Mammary epithelial cell (primary cell): ENCODE measurements at regions not wholly inside any gene's neighbourhood (a gene's known extent, or its start where the extent isn't known, plus 50 kb on each side); places are given as distances from the start of the nearest gene placed in this dataset.

Experiments used
- CTCF ChIP-seq, 2 donors: IDR thresholded peaks in 1 of 2; conservative IDR thresholded peaks in 1 of 2; 2 replicates each; pipeline ENCODE4 v1.5.1; 2011 to 2012; ENCODE audit warnings: inconsistent platforms in 2 of 2, low read length in 2 of 2, mild to moderate bottlenecking in 2 of 2, control low read depth in 1 of 2, low read depth in 1 of 2; ENCODE audit not compliant: insufficient read depth in 1 of 2; ENCODE audit errors: extremely low read depth in 1 of 2
- EZH2 ChIP-seq: IDR thresholded peaks from 2 replicates; pipeline ENCODE4 v1.6.1; 2012; ENCODE audit warnings: low read length, inconsistent platforms, borderline replicate concordance

- TF ChIP-seq CTCF (conservative IDR thresholded peaks at IDR 0.05 in 1 of 2, IDR thresholded peaks at IDR 0.05 in 1 of 2; ENCODE audit: extremely low read depth in 1 of 2, insufficient read depth in 1 of 2, low read depth in 1 of 2, low read length in 2 of 2) (no peak), EZH2 (no peak)
These were observed 81.8 kb downstream of the TRIML1 start for GRCh38 chr4:188221090-188221489.
